Kidney (tissue), 13 donors: ENCODE measurements at regions not wholly inside any gene's neighbourhood (a gene's known extent, or its start where the extent isn't known, plus 50 kb on each side); places are given as distances from the start of the nearest gene placed in this dataset.

Experiments
- DNase-seq, 5 donors: peaks; one replicate each; pipeline ENCODE4 v3.0.0-alpha.2; 2013 to 2020
- FAIRE-seq: peaks from 2 replicates; lab custom pipeline; 2012; peaks lifted over from hg19 to GRCh38; lab: Jason Lieb, UNC
- H3K27ac ChIP-seq, 2 donors: one replicate each; pipeline ENCODE4 v1.7.0; 2013; ENCODE audit warnings: low read depth in 2 of 2, low read length in 2 of 2, inconsistent platforms in 1 of 2
- H3K27me3 ChIP-seq: one replicate; pipeline ENCODE4 v1.7.1; 2013; ENCODE audit warnings: low read length, inconsistent platforms; ENCODE audit not compliant: control insufficient read depth, insufficient read depth
- H3K36me3 ChIP-seq, 3 donors: one replicate each; pipeline versions ENCODE4 v1.7.0 to v1.7.1; 2013; ENCODE audit warnings: low read length in 3 of 3, control low read depth in 1 of 3, inconsistent platforms in 1 of 3; ENCODE audit not compliant: insufficient read depth in 3 of 3, control insufficient read depth in 2 of 3
- H3K4me1 ChIP-seq, 3 donors: one replicate each; pipeline versions ENCODE4 v1.7.0 to v1.7.1; 2013; ENCODE audit warnings: low read length in 3 of 3, inconsistent platforms in 1 of 3, low read depth in 1 of 3; ENCODE audit not compliant: control insufficient read depth in 2 of 3, insufficient read depth in 2 of 3
- H3K4me3 ChIP-seq, 3 donors: one replicate each; pipeline versions ENCODE4 v1.7.0 to v1.8.1; 2013; ENCODE audit warnings: low read length in 3 of 3, control low read depth in 1 of 3, inconsistent platforms in 1 of 3
- H3K9ac ChIP-seq, 3 donors: one replicate each; pipeline versions ENCODE4 v1.7.0 to v1.7.1; 2013; ENCODE audit warnings: low read length in 3 of 3, control low read depth in 1 of 3, inconsistent platforms in 1 of 3
- H3K9me3 ChIP-seq, 3 donors: one replicate each; pipeline versions ENCODE4 v1.7.0 to v1.7.1; 2013; ENCODE audit warnings: low read length in 3 of 3, control low read depth in 1 of 3, inconsistent platforms in 1 of 3; ENCODE audit not compliant: control insufficient read depth in 2 of 3, insufficient read depth in 1 of 3
- CTCF ChIP-seq: IDR thresholded peaks from 3 replicates; pipeline ENCODE4 v1.5.1; 2012; ENCODE audit warnings: mild to moderate bottlenecking, moderate library complexity, borderline replicate concordance; ENCODE audit not compliant: insufficient read depth; ENCODE audit errors: extremely low read depth
- intact Hi-C: fragments of 100-400 bp; cut with DNase I; formaldehyde crosslinking; loops from one replicate; pipeline ENCODE4 v1.11.1; 2022
- donor health status: control.
- donor health status: control.
- donor health status: control.
- donor health status: control.
- donor health status: control.
- donor health status: DM: yes; HTN: yes; CAD: no.
- donor health status: Normal renal cell carcinoma (clear cell type).

GRCh38 chr3:144402430-144402829 lies 430.8 kb downstream of the DIPK2A start:
- DNase-seq = no peak
- intact Hi-C loops = no loop called here

GRCh38 chr3:144403040-144403457 lies 431.4 kb downstream of the DIPK2A start:
- H3K27ac ChIP-seq = no peak overlapping the region
- H3K36me3 ChIP-seq = no peaks in the 10 kb centered on the region
- no peak for TF ChIP-seq CTCF
- intact Hi-C loops = no loop called here
- no peak overlapping the region for H3K9ac ChIP-seq
- no peaks in the 10 kb centered on the region for H3K27me3 ChIP-seq
- peaks cover 0 to 14% (median 0%) of the 10 kb centered on the region in 3 donors for H3K9me3 ChIP-seq
- H3K4me1 ChIP-seq = no peaks in the 10 kb centered on the region
- FAIRE-seq = no peak
- DNase-seq = no peak
- no peak overlapping the region for H3K4me3 ChIP-seq

More at GRCh38 chr3:144402430-144402829, 430.8 kb downstream of the DIPK2A start:
- Histone ChIP-seq H3K4me1 (no peaks in the 10 kb centered on the region), H3K27me3 (no peaks in the 10 kb centered on the region), H3K36me3 (no peaks in the 10 kb centered on the region), H3K9me3 (peaks cover 0 to 14% (median 0%) of the 10 kb centered on the region in 3 donors), H3K27ac (no peak overlapping the region), H3K4me3 (no peak overlapping the region), H3K9ac (no peak overlapping the region)
- FAIRE-seq = no peak
- TF ChIP-seq CTCF = no peak

- FAIRE-seq = no peak
- no peak for DNase-seq
- H3K4me3 ChIP-seq = no peak overlapping the region
- no peak overlapping the region for H3K27ac ChIP-seq
- intact Hi-C loops = no loop called here
- no peaks in the 10 kb centered on the region for H3K27me3 ChIP-seq
- H3K9ac ChIP-seq = no peak overlapping the region
- peaks cover 0 to 1% (median 0%) of the 10 kb centered on the region in 3 donors for H3K9me3 ChIP-seq
- H3K4me1 ChIP-seq = no peaks in the 10 kb centered on the region
- no peak for TF ChIP-seq CTCF
- H3K36me3 ChIP-seq = no peaks in the 10 kb centered on the region
Measured at GRCh38 chr3:144407335-144407734, 435.7 kb downstream of the DIPK2A start.

GRCh38 chr3:144409319-144409718 lies 437.7 kb downstream of the DIPK2A start:
- Histone ChIP-seq H3K4me1 (no peaks in the 10 kb centered on the region), H3K36me3 (no peaks in the 10 kb centered on the region), H3K9me3 (peaks cover 0 to 1% (median 0%) of the 10 kb centered on the region in 3 donors), H3K27ac (no peak overlapping the region), H3K4me3 (no peak overlapping the region), H3K9ac (no peak overlapping the region), H3K27me3 (no peaks in the 10 kb centered on the region)
- DNase-seq (no peak), FAIRE-seq (no peak)
- intact Hi-C loops = no loop called here
- no peak for TF ChIP-seq CTCF
